SK-N-SH (cell line): ENCODE measurements at regions not wholly inside any gene's neighbourhood (a gene's known extent, or its start where the extent isn't known, plus 50 kb on each side); places are given as distances from the start of the nearest gene placed in this dataset.

ENCODE experiments used
- CTCF ChIA-PET: fragments of 300-600, 350-600 bp; formaldehyde crosslinking; extraction: SDS; loops from one replicate; lab custom pipeline; 2021; lab: Yijun Ruan, JAX
- POLR2A ChIA-PET: fragments of 350-600 bp; sonication (Branson Sonifier 250); formaldehyde crosslinking; extraction: SDS; loops from one replicate; lab custom pipeline; 2020; ENCODE audit warnings: antibody characterized with exemption, inconsistent platforms; lab: Yijun Ruan, JAX
- DNase-seq: peaks from one replicate; pipeline ENCODE4 v3.0.0; 2012
- H2AFZ ChIP-seq: fragments of 200-600 bp; sonication (generic); 2 replicates; pipeline ENCODE4 v1.8.1; 2016; ENCODE audit warnings: antibody characterized with exemption, mild to moderate bottlenecking, low read depth
- H3F3A ChIP-seq: fragments of 200-600 bp; sonication (generic); replicated peaks from 2 replicates; pipeline ENCODE3; 2016; ENCODE audit warnings: antibody characterized with exemption, mild to moderate bottlenecking; ENCODE audit not compliant: insufficient read depth
- H3K27ac ChIP-seq, 2 experiments: fragments of 200-500 bp in 1 of 2; fragments of 200-600 bp in 1 of 2; sonication (Bioruptor generic) in 1 of 2; sonication (generic), shearing (Covaris generic) in 1 of 2; 2 replicates each; pipeline versions ENCODE4 v1.5.1 to v1.6.1; 2014 to 2016; ENCODE audit warnings: low read depth in 2 of 2, inconsistent platforms in 1 of 2, low read length in 1 of 2, mild to moderate bottlenecking in 1 of 2, mixed read lengths in 1 of 2
- H3K27me3 ChIP-seq: fragments of 200-600 bp; sonication (generic), shearing (Covaris generic); 2 replicates; pipeline ENCODE4 v1.6.1; 2016; ENCODE audit warnings: mixed run types; ENCODE audit not compliant: insufficient read depth
- H3K36me3 ChIP-seq, 2 experiments: fragments of 200-500 bp in 1 of 2; fragments of 200-600 bp in 1 of 2; sonication (Bioruptor generic) in 1 of 2; sonication (generic) in 1 of 2; replicated peaks in 1 of 2; 2 replicates each; pipeline versions ENCODE3 to v1.5.1; 2014 to 2016; ENCODE audit warnings: low read length in 1 of 2, mild to moderate bottlenecking in 1 of 2; ENCODE audit not compliant: insufficient read depth in 2 of 2, control insufficient read depth in 1 of 2
- H3K4me1 ChIP-seq, 2 experiments: fragments of 200-500 bp in 1 of 2; fragments of 200-600 bp in 1 of 2; sonication (Bioruptor generic) in 1 of 2; sonication (generic), shearing (Covaris generic) in 1 of 2; 2 replicates each; pipeline versions ENCODE4 v1.5.1 to v1.6.1; 2014 to 2016; ENCODE audit warnings: low read depth in 1 of 2, low read length in 1 of 2, mixed run types in 1 of 2; ENCODE audit not compliant: insufficient read depth in 2 of 2, control insufficient read depth in 1 of 2
- H3K4me2 ChIP-seq: fragments of 200-600 bp; sonication (generic), shearing (Covaris generic); 2 replicates; pipeline ENCODE4 v1.6.1; 2017; ENCODE audit warnings: mixed run types
- H3K4me3 ChIP-seq, 2 experiments: fragments of 200-500 bp in 1 of 2; fragments of 200-600 bp in 1 of 2; sonication (Bioruptor generic) in 1 of 2; sonication (generic), shearing (Covaris generic) in 1 of 2; 2 replicates each; pipeline versions ENCODE4 v1.5.1 to v1.8.1; 2014 to 2016; ENCODE audit warnings: low read depth in 2 of 2, inconsistent platforms in 1 of 2, low read length in 1 of 2, mild to moderate bottlenecking in 1 of 2, mixed read lengths in 1 of 2, moderate library complexity in 1 of 2
- H3K79me2 ChIP-seq: fragments of 200-600 bp; sonication (generic); 2 replicates; pipeline ENCODE4 v1.8.1; 2017; ENCODE audit warnings: mild to moderate bottlenecking; ENCODE audit not compliant: insufficient read depth
- H3K9ac ChIP-seq: fragments of 200-600 bp; sonication (generic); 2 replicates; pipeline ENCODE4 v1.6.1; 2017; ENCODE audit warnings: mixed run types
- H3K9me2 ChIP-seq: fragments of 200-600 bp; sonication (generic); 2 replicates; pipeline ENCODE4 v1.6.1; 2017; ENCODE audit warnings: mixed run types
- H3K9me3 ChIP-seq: fragments of 200-600 bp; sonication (generic); 2 replicates; pipeline ENCODE4 v1.6.1; 2017; ENCODE audit warnings: mixed run types, mild to moderate bottlenecking, moderate library complexity
- H4K20me1 ChIP-seq: fragments of 200-600 bp; sonication (generic); 2 replicates; pipeline ENCODE4 v1.6.1; 2017; ENCODE audit warnings: mild to moderate bottlenecking, mixed run types; ENCODE audit not compliant: insufficient read depth
- CHD2 ChIP-seq: fragments of 150-350 bp; IDR thresholded peaks from 2 replicates; pipeline ENCODE4 v1.6.1; 2018; ENCODE audit warnings: low read length; ENCODE audit not compliant: partially characterized antibody
- ELF1 ChIP-seq: IDR thresholded peaks from 2 replicates; pipeline ENCODE4 v1.4.0; 2012
- FOXJ3 ChIP-seq: sonication (generic); formaldehyde crosslinking; IDR thresholded peaks from 2 replicates; pipeline ENCODE4 v1.5.1; 2020; ENCODE audit warnings: mild to moderate bottlenecking, missing genetic modification reagents
- GABPA ChIP-seq: IDR thresholded peaks from 2 replicates; pipeline ENCODE4 v1.4.0; 2012; ENCODE audit warnings: low read depth, mild to moderate bottlenecking
- JUND ChIP-seq: IDR thresholded peaks from 2 replicates; pipeline ENCODE4 v1.4.0; 2012
- MEF2A ChIP-seq: IDR thresholded peaks from 2 replicates; pipeline ENCODE4 v1.4.0; 2012; ENCODE audit warnings: low read depth, borderline replicate concordance
- NFIC ChIP-seq: IDR thresholded peaks from 2 replicates; pipeline ENCODE4 v1.4.0; 2012; ENCODE audit warnings: borderline replicate concordance
- NRF1 ChIP-seq: IDR thresholded peaks from 2 replicates; pipeline ENCODE4 v1.6.1; 2012; ENCODE audit warnings: low read depth, mild to moderate bottlenecking, low read length
- POLR2AphosphoS5 ChIP-seq: IDR thresholded peaks from 2 replicates; pipeline ENCODE4 v1.6.1; 2012; ENCODE audit warnings: low read depth, low read length
- RAD21 ChIP-seq: IDR thresholded peaks from 2 replicates; pipeline ENCODE4 v1.6.1; 2012; ENCODE audit warnings: mild to moderate bottlenecking, low read length
- SIN3A ChIP-seq: IDR thresholded peaks from 2 replicates; pipeline ENCODE4 v1.6.1; 2012; ENCODE audit warnings: low read depth, mild to moderate bottlenecking, low read length, moderate library complexity, borderline replicate concordance
- TAF1 ChIP-seq: IDR thresholded peaks from 2 replicates; pipeline ENCODE4 v1.6.1; 2012; ENCODE audit warnings: low read depth, mild to moderate bottlenecking, low read length, moderate library complexity, borderline replicate concordance
- TCF12 ChIP-seq: IDR thresholded peaks from 2 replicates; pipeline ENCODE4 v1.4.0; 2012
- WGBS: methylation state at CpG from one replicate; pipeline ENCODE4 v1.1.6; 2017; ENCODE audit warnings: low lambda C conversion rate; 5-methylcytosine and 5-hydroxymethylcytosine counted together
- TF ChIP-seq, protein P1 (sequence below): fragments of 200-600 bp; sonication (generic); IDR thresholded peaks from 2 replicates; pipeline ENCODE4 v1.6.1; 2017; ENCODE audit warnings: antibody characterized with exemption, mild to moderate bottlenecking, moderate library complexity
- TF ChIP-seq, protein P2 (sequence below): IDR thresholded peaks from 2 replicates; pipeline ENCODE4; 2012
- TF ChIP-seq, protein P3 (sequence below): IDR thresholded peaks from 2 replicates; pipeline ENCODE4 v1.4.0; 2012; ENCODE audit warnings: low read depth, borderline replicate concordance
- TF ChIP-seq, protein P4 (sequence below): fragments of 150-350 bp; IDR thresholded peaks from 2 replicates; pipeline ENCODE4 v1.6.1; 2016; ENCODE audit warnings: mild to moderate bottlenecking, low read depth, low read length
- TF ChIP-seq, protein P5 (sequence below): IDR thresholded peaks from 2 replicates; pipeline ENCODE4 v1.4.0; 2012; ENCODE audit warnings: low read depth
- TF ChIP-seq, protein P6 (sequence below): fragments of 150-350 bp; IDR thresholded peaks from 2 replicates; pipeline ENCODE4 v1.6.1; 2017; ENCODE audit warnings: antibody characterized with exemption, low read length, low read depth, borderline replicate concordance

DNA sequence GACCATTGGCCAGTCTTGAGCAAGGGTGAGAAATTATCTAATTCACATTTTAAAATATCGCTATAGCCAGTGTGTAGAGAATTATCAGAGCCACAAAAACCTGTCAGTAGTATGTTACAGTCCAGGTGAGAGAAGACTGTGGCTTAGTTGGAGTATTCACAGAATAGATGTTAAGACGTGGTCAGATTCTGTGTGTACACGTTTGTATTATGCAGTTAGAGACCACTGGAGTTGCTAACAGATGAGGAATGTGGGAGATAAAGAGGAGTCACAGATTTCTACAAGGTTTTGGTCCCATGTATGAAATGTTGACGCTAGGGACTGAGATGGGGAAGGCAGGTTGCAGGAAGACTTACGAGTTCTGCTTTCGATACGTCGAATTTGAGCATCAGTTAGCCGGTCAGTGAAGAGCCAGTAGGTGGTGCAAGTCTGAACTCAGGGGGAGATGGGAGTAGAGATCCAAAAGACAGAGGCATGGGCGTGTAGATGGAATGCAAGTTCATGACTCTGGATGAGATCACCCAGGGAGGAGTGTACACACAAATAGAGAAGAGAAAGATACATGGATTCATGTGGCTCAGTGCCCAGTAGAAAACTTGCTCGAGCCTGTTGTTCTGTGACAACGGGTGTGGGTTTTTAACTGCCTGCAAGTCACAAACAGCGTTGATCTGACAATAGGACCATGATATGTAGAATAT, 114.8 kb upstream of the FLRT2 start (continued):
- TF ChIP-seq FOXJ3 (CRISPR knock-in tag) (no peak), ELF1 (no peak), JUND (peak; percentile 77), GABPA (no peak), CHD2 (no peak), NRF1 (no peak), TCF12 (peak; percentile 73)
- TF ChIP-seq, protein P1, sequence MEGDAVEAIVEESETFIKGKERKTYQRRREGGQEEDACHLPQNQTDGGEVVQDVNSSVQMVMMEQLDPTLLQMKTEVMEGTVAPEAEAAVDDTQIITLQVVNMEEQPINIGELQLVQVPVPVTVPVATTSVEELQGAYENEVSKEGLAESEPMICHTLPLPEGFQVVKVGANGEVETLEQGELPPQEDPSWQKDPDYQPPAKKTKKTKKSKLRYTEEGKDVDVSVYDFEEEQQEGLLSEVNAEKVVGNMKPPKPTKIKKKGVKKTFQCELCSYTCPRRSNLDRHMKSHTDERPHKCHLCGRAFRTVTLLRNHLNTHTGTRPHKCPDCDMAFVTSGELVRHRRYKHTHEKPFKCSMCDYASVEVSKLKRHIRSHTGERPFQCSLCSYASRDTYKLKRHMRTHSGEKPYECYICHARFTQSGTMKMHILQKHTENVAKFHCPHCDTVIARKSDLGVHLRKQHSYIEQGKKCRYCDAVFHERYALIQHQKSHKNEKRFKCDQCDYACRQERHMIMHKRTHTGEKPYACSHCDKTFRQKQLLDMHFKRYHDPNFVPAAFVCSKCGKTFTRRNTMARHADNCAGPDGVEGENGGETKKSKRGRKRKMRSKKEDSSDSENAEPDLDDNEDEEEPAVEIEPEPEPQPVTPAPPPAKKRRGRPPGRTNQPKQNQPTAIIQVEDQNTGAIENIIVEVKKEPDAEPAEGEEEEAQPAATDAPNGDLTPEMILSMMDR, result peak; percentile 75
- TF ChIP-seq, protein P2, sequence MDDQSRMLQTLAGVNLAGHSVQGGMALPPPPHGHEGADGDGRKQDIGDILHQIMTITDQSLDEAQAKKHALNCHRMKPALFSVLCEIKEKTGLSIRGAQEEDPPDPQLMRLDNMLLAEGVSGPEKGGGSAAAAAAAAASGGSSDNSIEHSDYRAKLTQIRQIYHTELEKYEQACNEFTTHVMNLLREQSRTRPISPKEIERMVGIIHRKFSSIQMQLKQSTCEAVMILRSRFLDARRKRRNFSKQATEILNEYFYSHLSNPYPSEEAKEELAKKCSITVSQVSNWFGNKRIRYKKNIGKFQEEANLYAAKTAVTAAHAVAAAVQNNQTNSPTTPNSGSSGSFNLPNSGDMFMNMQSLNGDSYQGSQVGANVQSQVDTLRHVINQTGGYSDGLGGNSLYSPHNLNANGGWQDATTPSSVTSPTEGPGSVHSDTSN, result peak; percentile 59
- TF ChIP-seq, protein P3, sequence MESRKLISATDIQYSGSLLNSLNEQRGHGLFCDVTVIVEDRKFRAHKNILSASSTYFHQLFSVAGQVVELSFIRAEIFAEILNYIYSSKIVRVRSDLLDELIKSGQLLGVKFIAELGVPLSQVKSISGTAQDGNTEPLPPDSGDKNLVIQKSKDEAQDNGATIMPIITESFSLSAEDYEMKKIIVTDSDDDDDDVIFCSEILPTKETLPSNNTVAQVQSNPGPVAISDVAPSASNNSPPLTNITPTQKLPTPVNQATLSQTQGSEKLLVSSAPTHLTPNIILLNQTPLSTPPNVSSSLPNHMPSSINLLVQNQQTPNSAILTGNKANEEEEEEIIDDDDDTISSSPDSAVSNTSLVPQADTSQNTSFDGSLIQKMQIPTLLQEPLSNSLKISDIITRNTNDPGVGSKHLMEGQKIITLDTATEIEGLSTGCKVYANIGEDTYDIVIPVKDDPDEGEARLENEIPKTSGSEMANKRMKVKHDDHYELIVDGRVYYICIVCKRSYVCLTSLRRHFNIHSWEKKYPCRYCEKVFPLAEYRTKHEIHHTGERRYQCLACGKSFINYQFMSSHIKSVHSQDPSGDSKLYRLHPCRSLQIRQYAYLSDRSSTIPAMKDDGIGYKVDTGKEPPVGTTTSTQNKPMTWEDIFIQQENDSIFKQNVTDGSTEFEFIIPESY, result no peak

DNA sequence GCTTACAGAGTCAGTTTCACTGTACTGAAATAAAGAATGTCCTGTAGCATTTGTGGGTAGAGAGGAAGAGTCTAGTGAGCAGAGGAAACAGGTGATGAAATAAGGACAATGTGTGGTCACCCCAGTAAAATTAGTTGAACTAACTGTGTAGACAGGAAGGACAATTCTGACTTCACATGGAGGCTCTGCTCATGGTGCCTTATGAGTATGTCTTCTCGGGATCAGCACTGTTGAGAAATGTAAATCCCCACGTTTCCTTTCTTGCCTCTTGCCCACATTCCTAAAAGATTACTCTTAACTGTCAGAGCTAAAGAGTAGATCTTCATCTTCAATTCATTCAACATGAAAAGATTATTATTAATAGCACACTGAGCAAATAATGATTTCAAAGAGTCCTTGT, 113.2 kb upstream of the FLRT2 start:
- peak overlapping the region; percentile 30; the same call in 1 of the 2 replicates for H3K4me2 ChIP-seq
- no peak overlapping the region for H2AFZ ChIP-seq
- POLR2A ChIA-PET, result no interaction called here
- H3K27ac ChIP-seq, result peak overlapping the region; percentile 77 to 82
- H3K79me2 ChIP-seq, result no peaks in the 10 kb centered on the region; the same call in 1 of the 2 replicates
- H3K9me3 ChIP-seq, result no peaks in the 10 kb centered on the region
- H3K9me2 ChIP-seq, result no peaks in the 10 kb centered on the region
- H3K4me1 ChIP-seq, result peaks cover 0 to 21% of the 10 kb centered on the region in 2 experiments; a peak in 2 of 4 replicates
- CTCF ChIA-PET, result no interaction called here
- H3K27me3 ChIP-seq, result no peaks in the 10 kb centered on the region
- WGBS, result 0% methylated on average over 2 of the region's 2 CpGs
- no peak overlapping the region for H3K4me3 ChIP-seq
- H3F3A ChIP-seq, result peaks cover 30% of the 10 kb centered on the region
- peak overlapping the region; percentile 30; the same call in 1 of the 2 replicates for H3K9ac ChIP-seq
- H4K20me1 ChIP-seq, result no peaks in the 10 kb centered on the region
- no peak for DNase-seq
- no peaks in the 10 kb centered on the region for H3K36me3 ChIP-seq
- TF ChIP-seq TAF1, result no peak
- TF ChIP-seq TCF12, result peak; percentile 69
- no peak for TF ChIP-seq NRF1
- TF ChIP-seq, protein P4, sequence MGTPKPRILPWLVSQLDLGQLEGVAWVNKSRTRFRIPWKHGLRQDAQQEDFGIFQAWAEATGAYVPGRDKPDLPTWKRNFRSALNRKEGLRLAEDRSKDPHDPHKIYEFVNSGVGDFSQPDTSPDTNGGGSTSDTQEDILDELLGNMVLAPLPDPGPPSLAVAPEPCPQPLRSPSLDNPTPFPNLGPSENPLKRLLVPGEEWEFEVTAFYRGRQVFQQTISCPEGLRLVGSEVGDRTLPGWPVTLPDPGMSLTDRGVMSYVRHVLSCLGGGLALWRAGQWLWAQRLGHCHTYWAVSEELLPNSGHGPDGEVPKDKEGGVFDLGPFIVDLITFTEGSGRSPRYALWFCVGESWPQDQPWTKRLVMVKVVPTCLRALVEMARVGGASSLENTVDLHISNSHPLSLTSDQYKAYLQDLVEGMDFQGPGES, result no peak
- TF ChIP-seq, protein P1, result no peak
- TF ChIP-seq, protein P5, sequence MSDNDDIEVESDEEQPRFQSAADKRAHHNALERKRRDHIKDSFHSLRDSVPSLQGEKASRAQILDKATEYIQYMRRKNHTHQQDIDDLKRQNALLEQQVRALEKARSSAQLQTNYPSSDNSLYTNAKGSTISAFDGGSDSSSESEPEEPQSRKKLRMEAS, result 0 out of 2 replicates have a peak, but pooled peaks have one; percentile 59
- TF ChIP-seq POLR2AphosphoS5, result no peak
- TF ChIP-seq, protein P6, sequence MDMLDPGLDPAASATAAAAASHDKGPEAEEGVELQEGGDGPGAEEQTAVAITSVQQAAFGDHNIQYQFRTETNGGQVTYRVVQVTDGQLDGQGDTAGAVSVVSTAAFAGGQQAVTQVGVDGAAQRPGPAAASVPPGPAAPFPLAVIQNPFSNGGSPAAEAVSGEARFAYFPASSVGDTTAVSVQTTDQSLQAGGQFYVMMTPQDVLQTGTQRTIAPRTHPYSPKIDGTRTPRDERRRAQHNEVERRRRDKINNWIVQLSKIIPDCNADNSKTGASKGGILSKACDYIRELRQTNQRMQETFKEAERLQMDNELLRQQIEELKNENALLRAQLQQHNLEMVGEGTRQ, result no peak
- no peak for TF ChIP-seq FOXJ3 (CRISPR knock-in tag)
- peak; percentile 37; the same call in 1 of the 2 replicates for TF ChIP-seq MEF2A
- TF ChIP-seq ELF1, result no peak
- TF ChIP-seq RAD21, result no peak
- 0 out of 2 replicates have a peak, but pooled peaks have one; percentile 31 for TF ChIP-seq NFIC
- no peak for TF ChIP-seq SIN3A
- TF ChIP-seq, protein P2, result peak; percentile 89
